ENCODE measurements at regions not wholly inside any gene's neighbourhood (a gene's known extent, or its start where the extent isn't known, plus 50 kb on each side); places are given as distances from the start of the nearest gene placed in this dataset.

GRCh38 chr4:179415037-179415846, 1973.0 kb upstream of the AGA start:
- ATAC-seq (ENCODE audit: poor library complexity) = no peak
- intact Hi-C loops (cut with DNase I) = no loop called here
- DNase-seq = no peak

GRCh38 chr4:179415847-179416223, 1973.6 kb upstream of the AGA start:
- ATAC-seq (ENCODE audit: poor library complexity) = no peak
- no peak for DNase-seq
- intact Hi-C loops (cut with DNase I) = no loop called here

- no peak for DNase-seq
- intact Hi-C loops (cut with DNase I) = no loop called here
- no peak for ATAC-seq (ENCODE audit: poor library complexity)
These were observed 1975.1 kb upstream of the AGA start for GRCh38 chr4:179417357-179417756.

- DNase-seq (no peak), ATAC-seq (ENCODE audit: poor library complexity) (no peak)
- intact Hi-C loops (cut with DNase I) = no loop called here
These were observed 1995.7 kb upstream of the AGA start for GRCh38 chr4:179437962-179438361.

GRCh38 chr4:179441596-179441995, 1999.4 kb upstream of the AGA start:
- intact Hi-C loops (cut with DNase I) = no loop called here
- ATAC-seq (ENCODE audit: poor library complexity) = no peak
- no peak for DNase-seq

GRCh38 chr4:179447308-179447707, 2005.1 kb upstream of the AGA start:
- intact Hi-C loops (cut with DNase I) = no loop called here
- ATAC-seq (ENCODE audit: poor library complexity) (no peak), DNase-seq (no peak)

- intact Hi-C loops (cut with DNase I) = no loop called here
- DNase-seq = no peak
- no peak for ATAC-seq (ENCODE audit: poor library complexity)
These were observed 2023.0 kb upstream of the AGA start for GRCh38 chr4:179465131-179465797.

GRCh38 chr4:179467878-179468277, 2025.6 kb upstream of the AGA start:
- intact Hi-C loops (cut with DNase I) = no loop called here
- no peak for ATAC-seq (ENCODE audit: poor library complexity)
- no peak for DNase-seq

GRCh38 chr4:179472164-179472563, 2029.9 kb upstream of the AGA start:
- DNase-seq (no peak), ATAC-seq (ENCODE audit: poor library complexity) (no peak)
- intact Hi-C loops (cut with DNase I) = no loop called here

- no peak for DNase-seq
- intact Hi-C loops (cut with DNase I) = no loop called here
- ATAC-seq (ENCODE audit: poor library complexity) = no peak
These were observed 2036.4 kb upstream of the AGA start for GRCh38 chr4:179478608-179479007.

- DNase-seq (no peak), ATAC-seq (ENCODE audit: poor library complexity) (no peak)
- intact Hi-C loops (cut with DNase I) = no loop called here
These were observed 2043.5 kb upstream of the AGA start for GRCh38 chr4:179485781-179486180.

GRCh38 chr4:179486570-179487335, 2044.5 kb upstream of the AGA start:
- no peak for DNase-seq
- intact Hi-C loops (cut with DNase I) = no loop called here
- ATAC-seq (ENCODE audit: poor library complexity) = no peak

- ATAC-seq (ENCODE audit: poor library complexity) (no peak), DNase-seq (no peak)
- intact Hi-C loops (cut with DNase I) = no loop called here
These were observed 2050.2 kb upstream of the AGA start for GRCh38 chr4:179492260-179493080.

GRCh38 chr4:179503976-179504375, 2061.7 kb upstream of the AGA start:
- ATAC-seq (ENCODE audit: poor library complexity) (no peak), DNase-seq (no peak)
- intact Hi-C loops (cut with DNase I) = no loop called here

- no peak for ATAC-seq (ENCODE audit: poor library complexity)
- intact Hi-C loops (cut with DNase I) = no loop called here
- no peak for DNase-seq
These were observed 2067.3 kb upstream of the AGA start for GRCh38 chr4:179509489-179509888.

GRCh38 chr4:179521952-179522351, 2079.7 kb upstream of the AGA start:
- ATAC-seq (ENCODE audit: poor library complexity) = no peak
- no peak for DNase-seq

GRCh38 chr4:179530958-179531357, 2088.7 kb upstream of the AGA start:
- ATAC-seq (ENCODE audit: poor library complexity) = no peak
- DNase-seq = no peak
- intact Hi-C loops (cut with DNase I) = no loop called here

More at GRCh38 chr4:179521952-179522351, 2079.7 kb upstream of the AGA start:
- intact Hi-C loops (cut with DNase I) = no loop called here

- intact Hi-C loops (cut with DNase I) = no loop called here
- DNase-seq (no peak), ATAC-seq (ENCODE audit: poor library complexity) (no peak)
These were observed 2094.5 kb upstream of the AGA start for GRCh38 chr4:179536694-179537093.

- DNase-seq (no peak), ATAC-seq (ENCODE audit: poor library complexity) (no peak)
- intact Hi-C loops (cut with DNase I) = no loop called here
These were observed 2097.4 kb upstream of the AGA start for GRCh38 chr4:179539641-179540040.

Measured in Right ventricle myocardium superior (tissue), 1 donor.